Ectodermal cell (in vitro differentiated cells): ENCODE measurements at regions not wholly inside any gene's neighbourhood (a gene's known extent, or its start where the extent isn't known, plus 50 kb on each side); places are given as distances from the start of the nearest gene placed in this dataset.

Experiments used
- H3K27ac ChIP-seq: 2 replicates; pipeline ENCODE4 v1.7.0; 2013; ENCODE audit warnings: mild to moderate bottlenecking, low read depth, low read length; ENCODE audit not compliant: insufficient read depth, poor library complexity, severe bottlenecking
- H3K27me3 ChIP-seq: 2 replicates; pipeline ENCODE4 v1.7.0; 2013; ENCODE audit warnings: mild to moderate bottlenecking, low read length; ENCODE audit not compliant: insufficient read depth, control insufficient read depth, poor library complexity, severe bottlenecking
- H3K36me3 ChIP-seq: one replicate; pipeline ENCODE4 v1.7.0; 2013; ENCODE audit warnings: low read length; ENCODE audit not compliant: control insufficient read depth, insufficient read depth
- H3K4me1 ChIP-seq: one replicate; pipeline ENCODE4 v1.7.0; 2013; ENCODE audit warnings: low read length; ENCODE audit not compliant: control insufficient read depth, insufficient read depth
- H3K4me3 ChIP-seq: 2 replicates; pipeline ENCODE4 v1.7.0; 2013; ENCODE audit warnings: low read depth, low read length, control low read depth; ENCODE audit not compliant: insufficient read depth
- H3K9me3 ChIP-seq: 2 replicates; pipeline ENCODE4 v1.7.0; 2013; ENCODE audit warnings: mild to moderate bottlenecking, low read length, moderate library complexity; ENCODE audit not compliant: control insufficient read depth
- WGBS, 2 experiments: methylation state at CpG; one replicate each; pipeline ENCODE4 v1.1.7; 2013; ENCODE audit warnings: missing lambda C conversion rate in 2 of 2; 5-methylcytosine and 5-hydroxymethylcytosine counted together

- WGBS, 2 experiments = 89 to 96% methylated on average over 3 of the region's 3 CpGs
- H3K9me3 ChIP-seq = no peaks in the 10 kb centered on the region
- no peak overlapping the region for H3K27ac ChIP-seq
- H3K36me3 ChIP-seq = no peaks in the 10 kb centered on the region
- no peak overlapping the region for H3K4me3 ChIP-seq
- no peaks in the 10 kb centered on the region for H3K27me3 ChIP-seq
- H3K4me1 ChIP-seq = no peaks in the 10 kb centered on the region
Measured at GRCh38 chr3:76206346-76206745, 421.0 kb upstream of the ZNF717 start.

- H3K4me1 ChIP-seq = no peaks in the 10 kb centered on the region
- 90 to 98% methylated on average over 2 of the region's 2 CpGs for WGBS, 2 experiments
- H3K9me3 ChIP-seq = no peaks in the 10 kb centered on the region
- H3K4me3 ChIP-seq = no peak overlapping the region
- H3K27ac ChIP-seq = no peak overlapping the region
- no peaks in the 10 kb centered on the region for H3K36me3 ChIP-seq
- H3K27me3 ChIP-seq = no peaks in the 10 kb centered on the region
Measured at GRCh38 chr3:76212679-76213078, 427.3 kb upstream of the ZNF717 start.

- WGBS, 2 experiments = 96 to 97% methylated on average over 2 of the region's 2 CpGs
- H3K27me3 ChIP-seq = no peaks in the 10 kb centered on the region
- no peaks in the 10 kb centered on the region for H3K9me3 ChIP-seq
- no peaks in the 10 kb centered on the region for H3K4me1 ChIP-seq
- H3K36me3 ChIP-seq = no peaks in the 10 kb centered on the region
- H3K4me3 ChIP-seq = no peak overlapping the region
- no peak overlapping the region for H3K27ac ChIP-seq
Measured at GRCh38 chr3:76222201-76222600, 436.9 kb upstream of the ZNF717 start.

GRCh38 chr3:76231258-76231657, 445.9 kb upstream of the ZNF717 start:
- Histone ChIP-seq H3K27me3 (no peaks in the 10 kb centered on the region), H3K4me3 (no peak overlapping the region), H3K27ac (no peak overlapping the region), H3K9me3 (no peaks in the 10 kb centered on the region), H3K4me1 (no peaks in the 10 kb centered on the region), H3K36me3 (no peaks in the 10 kb centered on the region)
- WGBS, 2 experiments = 91 to 95% methylated on average over 3 of the region's 4 CpGs

GRCh38 chr3:76242886-76243753, 457.8 kb upstream of the ZNF717 start:
- H3K9me3 ChIP-seq = no peaks in the 10 kb centered on the region
- no peak overlapping the region for H3K4me3 ChIP-seq
- H3K27me3 ChIP-seq = no peaks in the 10 kb centered on the region
- H3K27ac ChIP-seq = no peak overlapping the region
- H3K4me1 ChIP-seq = no peaks in the 10 kb centered on the region
- WGBS, 2 experiments = 66 to 72% methylated on average over 14 to 16 of the region's 17 CpGs
- H3K36me3 ChIP-seq = no peaks in the 10 kb centered on the region

GRCh38 chr3:76245073-76245472, 459.7 kb upstream of the ZNF717 start:
- Histone ChIP-seq H3K4me3 (no peak overlapping the region), H3K9me3 (no peaks in the 10 kb centered on the region), H3K4me1 (no peaks in the 10 kb centered on the region), H3K27me3 (no peaks in the 10 kb centered on the region), H3K27ac (no peak overlapping the region), H3K36me3 (no peaks in the 10 kb centered on the region)
- 96 to 100% methylated on average over 2 of the region's 2 CpGs for WGBS, 2 experiments

- Histone ChIP-seq H3K27ac (no peak overlapping the region), H3K4me1 (no peaks in the 10 kb centered on the region), H3K36me3 (no peaks in the 10 kb centered on the region), H3K9me3 (no peaks in the 10 kb centered on the region), H3K4me3 (no peak overlapping the region), H3K27me3 (no peaks in the 10 kb centered on the region)
Measured at GRCh38 chr3:76245622-76246021, 460.3 kb upstream of the ZNF717 start.

- no peak overlapping the region for H3K27ac ChIP-seq
- H3K4me3 ChIP-seq = no peak overlapping the region
- no peaks in the 10 kb centered on the region for H3K4me1 ChIP-seq
- H3K27me3 ChIP-seq = no peaks in the 10 kb centered on the region
- 90% methylated on average over 1 of the region's 1 CpG; no CpG with 5 or more reads in 1 of the 2 experiments for WGBS, 2 experiments
- H3K9me3 ChIP-seq = no peaks in the 10 kb centered on the region
- H3K36me3 ChIP-seq = no peaks in the 10 kb centered on the region
Measured at GRCh38 chr3:76264496-76264895, 479.1 kb upstream of the ZNF717 start.

GRCh38 chr3:76264911-76265310, 479.6 kb upstream of the ZNF717 start:
- Histone ChIP-seq H3K36me3 (no peaks in the 10 kb centered on the region), H3K4me1 (no peaks in the 10 kb centered on the region), H3K27me3 (no peaks in the 10 kb centered on the region), H3K27ac (no peak overlapping the region), H3K4me3 (no peak overlapping the region), H3K9me3 (no peaks in the 10 kb centered on the region)
- WGBS, 2 experiments = 79 to 81% methylated on average over 4 of the region's 6 CpGs

GRCh38 chr3:76266511-76266910, 481.2 kb upstream of the ZNF717 start:
- H3K9me3 ChIP-seq = no peaks in the 10 kb centered on the region

More at GRCh38 chr3:76266511-76266910, 481.2 kb upstream of the ZNF717 start:
- Histone ChIP-seq H3K27ac (no peak overlapping the region), H3K4me1 (no peaks in the 10 kb centered on the region), H3K36me3 (no peaks in the 10 kb centered on the region), H3K27me3 (no peaks in the 10 kb centered on the region), H3K4me3 (no peak overlapping the region)
- WGBS, 2 experiments = 87 to 96% methylated on average over 1 of the region's 1 CpG
